ENCODE measurements at regions not wholly inside any gene's neighbourhood (a gene's known extent, or its start where the extent isn't known, plus 50 kb on each side); places are given as distances from the start of the nearest gene placed in this dataset.
A peak's percentile ranks its signal among the peaks of the same experiment; 100 is the strongest.

- Histone ChIP-seq H3K27ac (ENCODE audit: extremely low read depth, low read depth, low read length) (no peak overlapping the region), H3K27me3 (ENCODE audit: control insufficient read depth in 2 of 2, insufficient read depth in 2 of 2, low read length in 2 of 2) (no peaks in the 10 kb centered on the region), H2AFZ (ENCODE audit: low read depth, low read length) (no peak overlapping the region), H3K9me3 (replicated peaks; ENCODE audit: control insufficient read depth, insufficient read depth, low read depth, low read length) (no peaks in the 10 kb centered on the region), H3K36me3 (ENCODE audit: control insufficient read depth, insufficient read depth, low read length) (no peaks in the 10 kb centered on the region), H3K9ac (ENCODE audit: insufficient read depth in 1 of 2, low read depth in 2 of 2, low read length in 2 of 2) (no peak overlapping the region), H3K4me3 (no peak overlapping the region), H3K4me2 (ENCODE audit: insufficient read depth, low read length) (no peak overlapping the region), H3K9me1 (ENCODE audit: control insufficient read depth, insufficient read depth, low read length) (no peaks in the 10 kb centered on the region), H3K4me1 (replicated peaks in 1 of 2; ENCODE audit: control insufficient read depth in 2 of 2, insufficient read depth in 2 of 2, low read length in 2 of 2) (no peaks in the 10 kb centered on the region), H3K79me2 (ENCODE audit: control insufficient read depth, insufficient read depth, low read length) (no peaks in the 10 kb centered on the region), H4K20me1 (replicated peaks; ENCODE audit: control insufficient read depth, insufficient read depth, low read length) (no peaks in the 10 kb centered on the region)
- intact Hi-C loops (cut with micrococcal nuclease) (no loop called here), in situ Hi-C loops (cut with MboI) (no loop called here)
- DNase-seq (ENCODE audit: extremely low read depth in 1 of 4, low spot score in 3 of 4) (no peak), ATAC-seq (no peak), FAIRE-seq (no peak)
- ChIA-PET CTCF (ENCODE audit: low intra/inter-chr PET ratio) (no interaction called here), POLR2A (no interaction called here)
- BruUV-seq (replicated peaks), result no TSS peak
- TF ChIP-seq EZH2 (IDR thresholded peaks at IDR 0.05; ENCODE audit: borderline replicate concordance, low read depth, low read length) (no peak), RAD21 (CRISPR knock-in tag; conservative IDR thresholded peaks at IDR 0.05 in 1 of 2, IDR thresholded peaks at IDR 0.05 in 1 of 2) (peak in 1 of 2 experiments; percentile 25; a peak in 1 of 4 replicates), CTCF (IDR thresholded peaks at IDR 0.05 in 2 of 3, conservative IDR thresholded peaks at IDR 0.05 in 1 of 3; ENCODE audit: insufficient read depth in 2 of 3, low read depth in 1 of 3, low read length in 3 of 3) (peak in 1 of 3 experiments; percentile 15; a peak in 1 of 6 replicates)
- 17% methylated on average over 2 of the region's 2 CpGs for WGBS (ENCODE audit: insufficient coverage, low coverage, missing lambda C conversion rate)
Observed at GRCh38 chrX:125998432-125998831, 167.7 kb downstream of the DCAF12L2 start.

GRCh38 chrX:126027229-126027628, 138.9 kb downstream of the DCAF12L2 start:
- intact Hi-C loops (cut with micrococcal nuclease) (no loop called here), in situ Hi-C loops (cut with MboI) (no loop called here)
- no peak for DNase-seq (ENCODE audit: extremely low read depth in 1 of 4, low spot score in 3 of 4)
- Histone ChIP-seq H2AFZ (ENCODE audit: low read depth, low read length) (no peak overlapping the region), H3K27ac (ENCODE audit: extremely low read depth, low read depth, low read length) (no peak overlapping the region), H3K9ac (ENCODE audit: insufficient read depth in 1 of 2, low read depth in 2 of 2, low read length in 2 of 2) (no peak overlapping the region), H3K9me3 (replicated peaks; ENCODE audit: control insufficient read depth, insufficient read depth, low read depth, low read length) (no peaks in the 10 kb centered on the region), H3K79me2 (ENCODE audit: control insufficient read depth, insufficient read depth, low read length) (no peaks in the 10 kb centered on the region), H3K4me1 (replicated peaks in 1 of 2; ENCODE audit: control insufficient read depth in 2 of 2, insufficient read depth in 2 of 2, low read length in 2 of 2) (no peaks in the 10 kb centered on the region), H3K4me2 (ENCODE audit: insufficient read depth, low read length) (no peak overlapping the region), H3K4me3 (no peak overlapping the region), H3K36me3 (ENCODE audit: control insufficient read depth, insufficient read depth, low read length) (no peaks in the 10 kb centered on the region), H3K9me1 (ENCODE audit: control insufficient read depth, insufficient read depth, low read length) (no peaks in the 10 kb centered on the region), H4K20me1 (replicated peaks; ENCODE audit: control insufficient read depth, insufficient read depth, low read length) (no peaks in the 10 kb centered on the region), H3K27me3 (ENCODE audit: control insufficient read depth in 2 of 2, insufficient read depth in 2 of 2, low read length in 2 of 2) (no peaks in the 10 kb centered on the region)
- FAIRE-seq, result no peak
- 0% methylated on average over 2 of the region's 3 CpGs for WGBS (ENCODE audit: insufficient coverage, low coverage, missing lambda C conversion rate)
- ChIA-PET CTCF (ENCODE audit: low intra/inter-chr PET ratio) (no interaction called here), POLR2A (no interaction called here)
- TF ChIP-seq U2AF2 (optimal IDR thresholded peaks at IDR 0.05; ENCODE audit: low read depth, low read length) (no peak), ZNF347 (CRISPR knock-in tag; IDR thresholded peaks at IDR 0.05; ENCODE audit: low read depth) (no peak), IRF2 (CRISPR knock-in tag; IDR thresholded peaks at IDR 0.05) (no peak), POLR2AphosphoS2 (IDR thresholded peaks at IDR 0.05; ENCODE audit: low read length) (no peak), MCM7 (IDR thresholded peaks at IDR 0.05) (no peak), ZNF76 (CRISPR knock-in tag; IDR thresholded peaks at IDR 0.05; ENCODE audit: borderline replicate concordance) (no peak), RBM15 (IDR thresholded peaks at IDR 0.05; ENCODE audit: insufficient read depth, low read length) (no peak), ZNF175 (CRISPR knock-in tag; IDR thresholded peaks at IDR 0.05; ENCODE audit: low read depth) (no peak)
- TF ChIP-seq, protein P1, sequence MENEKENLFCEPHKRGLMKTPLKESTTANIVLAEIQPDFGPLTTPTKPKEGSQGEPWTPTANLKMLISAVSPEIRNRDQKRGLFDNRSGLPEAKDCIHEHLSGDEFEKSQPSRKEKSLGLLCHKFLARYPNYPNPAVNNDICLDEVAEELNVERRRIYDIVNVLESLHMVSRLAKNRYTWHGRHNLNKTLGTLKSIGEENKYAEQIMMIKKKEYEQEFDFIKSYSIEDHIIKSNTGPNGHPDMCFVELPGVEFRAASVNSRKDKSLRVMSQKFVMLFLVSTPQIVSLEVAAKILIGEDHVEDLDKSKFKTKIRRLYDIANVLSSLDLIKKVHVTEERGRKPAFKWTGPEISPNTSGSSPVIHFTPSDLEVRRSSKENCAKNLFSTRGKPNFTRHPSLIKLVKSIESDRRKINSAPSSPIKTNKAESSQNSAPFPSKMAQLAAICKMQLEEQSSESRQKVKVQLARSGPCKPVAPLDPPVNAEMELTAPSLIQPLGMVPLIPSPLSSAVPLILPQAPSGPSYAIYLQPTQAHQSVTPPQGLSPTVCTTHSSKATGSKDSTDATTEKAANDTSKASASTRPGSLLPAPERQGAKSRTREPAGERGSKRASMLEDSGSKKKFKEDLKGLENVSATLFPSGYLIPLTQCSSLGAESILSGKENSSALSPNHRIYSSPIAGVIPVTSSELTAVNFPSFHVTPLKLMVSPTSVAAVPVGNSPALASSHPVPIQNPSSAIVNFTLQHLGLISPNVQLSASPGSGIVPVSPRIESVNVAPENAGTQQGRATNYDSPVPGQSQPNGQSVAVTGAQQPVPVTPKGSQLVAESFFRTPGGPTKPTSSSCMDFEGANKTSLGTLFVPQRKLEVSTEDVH (IDR thresholded peaks at IDR 0.05; ENCODE audit: low read depth, partially characterized antibody), result no peak
- ATAC-seq, result no peak
- no TSS peak for BruUV-seq (replicated peaks)
